ENCODE measurements at regions not wholly inside any gene's neighbourhood (a gene's known extent, or its start where the extent isn't known, plus 50 kb on each side); places are given as distances from the start of the nearest gene placed in this dataset.

DNA sequence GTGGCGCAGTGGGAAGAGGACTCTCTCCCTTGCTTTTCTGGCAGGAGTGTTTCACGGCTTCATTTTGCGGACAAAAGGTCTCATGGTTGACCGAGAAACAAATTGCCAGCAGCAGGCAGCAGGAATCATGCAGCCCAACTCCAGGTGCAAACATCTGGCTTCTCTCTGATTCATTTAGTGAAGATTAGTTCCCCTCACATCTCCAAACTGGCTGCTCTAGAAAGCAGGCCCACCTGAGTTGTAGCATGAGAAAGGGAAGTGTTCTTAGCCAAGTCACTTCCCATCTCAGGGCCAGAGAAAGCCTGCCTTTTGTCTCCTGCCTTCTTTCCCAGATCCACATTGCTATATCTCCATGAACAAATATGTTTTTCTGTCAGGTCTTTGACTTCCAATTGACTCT lies 120.8 kb upstream of the CCDC196 start:
- no peak for DNase-seq (ENCODE audit: low spot score)

- DNase-seq (ENCODE audit: low spot score) = no peak
Measured at GRCh38 chr14:66369157-66369697, 116.9 kb upstream of the CCDC196 start.

GRCh38 chr14:66371776-66372175 lies 114.4 kb upstream of the CCDC196 start:
- no peak for DNase-seq (ENCODE audit: low spot score)

DNA sequence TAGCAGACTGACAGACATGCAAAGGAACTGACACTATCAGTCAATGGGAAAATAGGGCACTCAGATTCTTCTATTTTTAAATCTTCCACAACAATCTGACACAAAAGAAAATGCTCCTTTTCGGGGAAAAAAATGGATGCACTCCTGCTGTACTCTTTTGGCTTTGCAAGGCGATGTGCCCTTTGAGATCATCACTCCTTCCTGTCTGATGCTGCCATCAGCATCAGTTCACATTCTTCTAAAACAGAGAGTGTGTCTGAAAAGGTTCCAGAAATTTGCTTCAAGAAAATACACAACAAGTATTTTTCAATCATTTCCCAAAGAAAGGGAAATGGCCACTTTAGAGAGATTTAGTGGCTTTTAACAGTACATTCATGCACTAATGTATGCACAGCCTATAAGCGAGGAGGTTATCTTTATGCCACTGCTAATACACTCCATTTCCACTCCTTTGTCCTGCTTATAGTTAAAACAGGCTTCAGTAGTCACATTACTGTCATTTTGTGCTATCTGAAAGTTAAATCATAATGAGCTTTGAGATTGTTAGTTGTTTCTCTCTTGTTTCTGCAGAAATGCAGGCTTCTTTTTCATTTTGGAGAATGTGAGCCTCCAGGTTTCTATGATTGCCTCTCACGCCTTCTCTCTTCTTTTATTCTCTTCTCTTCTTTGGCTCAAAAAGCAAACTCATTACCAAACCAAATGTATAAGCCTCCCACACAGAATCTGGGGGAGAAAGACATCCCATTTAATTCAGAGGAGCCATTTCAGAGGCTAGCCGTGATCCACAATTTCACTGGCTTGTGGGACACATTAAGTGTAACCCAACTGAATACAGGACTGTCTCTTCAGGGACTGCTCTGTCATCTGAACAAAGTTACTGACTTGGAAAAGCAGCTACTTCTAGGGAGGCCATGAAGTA lies 110.9 kb upstream of the CCDC196 start:
- DNase-seq (ENCODE audit: low spot score) = no peak

- no peak for DNase-seq (ENCODE audit: low spot score)
Measured at GRCh38 chr14:66377574-66377973, 108.6 kb upstream of the CCDC196 start.

- DNase-seq (ENCODE audit: low spot score) = no peak
Measured at GRCh38 chr14:66378712-66379505, 107.3 kb upstream of the CCDC196 start.

DNA sequence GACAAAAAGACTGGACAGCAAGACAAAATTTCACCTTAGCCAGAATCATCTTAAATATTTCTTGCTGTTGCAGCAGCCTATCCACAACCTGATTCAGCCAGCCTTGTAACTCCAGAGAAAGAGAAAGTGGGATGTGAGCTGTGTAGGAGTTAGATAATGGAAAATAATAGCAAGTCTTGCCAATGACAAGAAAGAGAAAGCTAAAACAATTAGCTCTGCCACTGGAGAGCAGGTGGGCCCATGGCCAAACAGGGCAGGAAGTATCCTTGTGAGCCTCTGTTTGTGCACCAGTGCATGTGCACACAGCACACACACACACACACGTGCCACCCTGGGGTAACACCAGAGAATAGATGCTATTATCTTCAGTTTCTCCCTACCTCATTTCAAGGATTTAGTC lies 106.0 kb upstream of the CCDC196 start:
- no peak for DNase-seq (ENCODE audit: low spot score)

GRCh38 chr14:66381755-66382154 lies 104.4 kb upstream of the CCDC196 start:
- DNase-seq (ENCODE audit: low spot score) = no peak

DNA sequence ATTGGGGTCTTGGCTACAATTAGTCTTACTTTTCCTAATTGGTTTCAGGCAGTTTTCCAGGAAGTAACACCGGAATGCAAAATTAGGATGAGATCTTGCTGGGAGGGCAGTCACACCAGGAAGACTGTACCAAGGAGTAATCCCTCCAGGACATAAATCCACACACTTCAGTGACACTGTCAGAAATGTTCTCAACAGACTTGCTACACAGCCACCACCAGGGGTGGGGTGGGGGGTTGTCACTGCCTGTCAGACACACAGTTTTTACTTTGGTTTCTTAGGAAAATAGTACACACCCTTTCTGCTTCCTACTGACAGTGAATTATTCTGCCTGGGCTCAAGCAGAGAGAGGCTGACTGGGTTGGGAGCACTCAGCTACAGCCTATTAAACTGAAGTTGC lies 102.9 kb upstream of the CCDC196 start:
- DNase-seq (ENCODE audit: low spot score) = no peak

DNA sequence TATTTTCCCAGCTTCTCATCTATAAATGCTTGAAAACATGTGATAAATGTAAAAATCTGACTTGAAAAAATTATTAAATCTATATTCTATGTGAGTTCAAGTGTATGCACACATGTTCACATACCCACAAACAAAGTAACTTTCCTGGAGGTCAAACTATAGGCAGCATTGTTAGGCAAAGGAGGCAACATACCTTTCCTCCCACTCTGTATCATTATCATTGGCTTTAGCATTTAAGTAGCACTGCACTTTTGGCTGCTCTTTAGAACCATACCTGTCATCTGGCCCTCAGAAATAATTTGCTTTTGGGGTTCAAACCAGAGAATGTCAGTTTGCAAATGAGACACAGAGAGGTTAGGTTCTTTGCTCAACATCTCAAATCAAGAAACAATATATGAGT lies 102.4 kb upstream of the CCDC196 start:
- DNase-seq (ENCODE audit: low spot score) = no peak

DNA sequence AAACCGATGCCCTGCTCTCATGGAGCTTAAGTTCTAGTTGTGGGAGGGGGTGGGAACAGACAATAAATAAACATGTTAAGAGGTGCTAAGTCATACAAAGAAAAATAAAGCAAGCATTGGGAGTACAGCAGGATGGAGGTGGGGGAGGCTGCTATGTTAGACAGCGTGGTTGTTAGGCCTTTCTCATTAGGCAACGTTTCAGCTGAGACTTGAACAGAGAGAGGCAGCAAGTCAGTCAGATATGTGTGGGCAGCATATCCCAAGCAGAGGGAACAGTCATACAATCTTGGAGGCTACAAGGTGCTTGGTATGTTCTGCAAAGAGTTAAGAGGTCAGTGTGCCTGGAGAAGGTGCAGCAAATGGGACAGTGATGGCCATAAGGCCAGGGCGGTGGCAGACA lies 97.7 kb upstream of the CCDC196 start:
- no peak for DNase-seq (ENCODE audit: low spot score)

DNA sequence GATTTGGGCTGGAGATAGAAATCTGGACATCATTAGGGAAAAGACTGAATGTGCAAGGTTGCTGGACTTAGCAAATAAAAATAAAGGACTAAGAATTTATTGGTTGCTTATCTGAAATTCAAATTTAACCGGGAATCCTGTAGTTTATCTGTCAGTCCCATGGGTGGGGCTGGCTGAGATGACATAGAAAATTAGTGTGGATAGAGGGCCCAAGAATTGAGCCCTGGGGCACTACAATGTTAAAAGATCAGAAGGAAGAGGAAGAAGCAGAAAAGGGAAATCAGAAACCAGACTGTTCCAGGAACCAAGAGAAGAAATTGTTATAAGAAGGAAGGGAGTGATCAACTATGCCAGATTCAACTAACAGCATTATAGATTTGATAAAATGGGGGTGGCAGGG lies 96.7 kb upstream of the CCDC196 start:
- no peak for DNase-seq (ENCODE audit: low spot score)

- DNase-seq (ENCODE audit: low spot score) = no peak
Measured at GRCh38 chr14:66395300-66395699, 90.9 kb upstream of the CCDC196 start.

GRCh38 chr14:66396164-66396563 lies 90.0 kb upstream of the CCDC196 start:
- no peak for DNase-seq (ENCODE audit: low spot score)

DNA sequence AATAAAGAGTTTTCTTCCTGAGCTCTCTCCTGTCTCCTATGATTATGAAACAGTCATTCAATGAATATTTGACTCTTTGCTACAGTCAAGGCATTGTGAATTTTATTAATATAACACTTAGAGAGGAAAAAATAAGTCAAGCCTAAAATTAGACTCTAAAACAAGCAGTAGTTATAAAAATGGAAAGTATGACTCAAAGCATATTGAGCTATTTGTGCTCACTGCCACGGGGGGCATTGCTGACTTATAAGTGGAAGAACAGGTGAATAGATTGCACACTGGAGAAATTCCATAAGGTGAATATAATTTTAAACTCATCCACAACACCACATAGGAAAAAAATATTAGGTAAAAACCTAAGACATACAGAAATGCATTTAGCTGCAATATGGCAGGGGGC lies 87.7 kb upstream of the CCDC196 start:
- no peak for DNase-seq (ENCODE audit: low spot score)

GRCh38 chr14:66401449-66402095 lies 84.6 kb upstream of the CCDC196 start:
- no peak for DNase-seq (ENCODE audit: low spot score)

GRCh38 chr14:66403183-66403582 lies 83.0 kb upstream of the CCDC196 start:
- DNase-seq (ENCODE audit: low spot score) = peak; percentile 31

GRCh38 chr14:66404051-66404545 lies 82.1 kb upstream of the CCDC196 start:
- DNase-seq (ENCODE audit: low spot score) = no peak

DNA sequence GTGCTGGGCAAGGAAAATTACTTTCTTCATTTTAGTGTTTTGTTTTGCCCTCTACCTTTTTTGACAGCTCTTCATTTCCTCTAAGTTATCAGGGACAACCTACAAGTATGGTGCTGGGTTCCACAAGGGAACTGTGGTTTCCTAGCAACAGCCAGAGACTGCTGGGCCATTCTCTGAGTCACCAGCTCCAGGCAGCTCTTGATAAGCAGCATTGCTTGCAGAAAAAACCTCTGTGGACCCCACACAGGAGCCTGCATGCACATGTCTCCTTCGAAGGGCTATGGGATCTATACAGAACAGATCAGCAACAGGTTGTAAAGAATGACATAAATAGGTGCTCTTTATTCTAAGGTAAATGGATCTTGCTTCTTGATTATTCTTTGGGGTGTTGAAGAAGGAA lies 81.0 kb upstream of the CCDC196 start:
- DNase-seq (ENCODE audit: low spot score) = peak; percentile 14

DNA sequence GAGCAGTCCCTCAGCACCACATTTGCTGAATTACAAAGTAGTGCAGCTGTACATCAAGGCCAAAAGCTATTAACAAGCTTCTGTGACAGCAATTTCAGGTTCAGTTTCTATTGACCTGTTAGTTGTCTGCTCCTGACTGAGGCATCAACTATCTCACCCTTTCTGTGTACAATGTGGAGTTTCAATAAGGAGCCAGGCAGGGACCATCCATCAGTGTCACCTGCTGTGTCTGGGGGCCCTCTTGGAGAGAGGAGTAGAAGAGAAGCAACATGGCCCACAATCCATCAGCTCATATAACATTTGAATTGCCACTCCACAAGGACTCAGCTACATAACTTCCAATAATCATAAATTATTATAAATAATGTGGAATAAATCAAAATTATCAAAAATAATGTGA lies 72.3 kb upstream of the CCDC196 start:
- no peak for DNase-seq (ENCODE audit: low spot score)

DNA sequence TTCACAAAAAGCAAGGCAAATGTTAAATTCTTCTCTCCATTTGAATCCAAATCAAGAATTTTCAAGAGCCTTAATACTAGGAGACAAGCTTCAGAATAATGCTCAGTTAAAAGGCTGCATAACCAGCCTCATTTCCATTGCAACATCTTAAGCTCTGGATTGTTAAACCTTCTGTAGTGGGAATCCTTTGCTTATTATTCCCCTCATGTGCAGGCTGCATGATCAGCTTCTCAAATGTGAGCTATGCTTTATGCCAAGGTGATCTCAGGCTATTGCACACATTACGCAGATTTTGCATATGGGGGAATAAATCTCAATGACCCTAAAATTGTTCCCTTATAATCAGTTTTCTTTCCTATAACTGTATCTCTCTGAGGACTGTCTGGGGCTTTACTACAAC lies 71.7 kb upstream of the CCDC196 start:
- DNase-seq (ENCODE audit: low spot score) = no peak
